Activated CD8-positive, alpha-beta memory T cell treated with anti-CD3 and anti-CD28 coated beads for 36 hours (primary cell): ENCODE measurements at regions not wholly inside any gene's neighbourhood (a gene's known extent, or its start where the extent isn't known, plus 50 kb on each side); places are given as distances from the start of the nearest gene placed in this dataset.

Source experiments
- CTCF ChIA-PET: fragments of 350-600 bp; sonication (Branson Sonifier 250); formaldehyde crosslinking; loops from one replicate; lab custom pipeline; 2021; ENCODE audit warnings: antibody characterized with exemption; lab: Charles Lee
- POLR2A ChIA-PET: fragments of 350-600 bp; sonication (Branson Sonifier 250); formaldehyde crosslinking; loops from one replicate; lab custom pipeline; 2021; ENCODE audit warnings: antibody characterized with exemption; lab: Charles Lee

DNA sequence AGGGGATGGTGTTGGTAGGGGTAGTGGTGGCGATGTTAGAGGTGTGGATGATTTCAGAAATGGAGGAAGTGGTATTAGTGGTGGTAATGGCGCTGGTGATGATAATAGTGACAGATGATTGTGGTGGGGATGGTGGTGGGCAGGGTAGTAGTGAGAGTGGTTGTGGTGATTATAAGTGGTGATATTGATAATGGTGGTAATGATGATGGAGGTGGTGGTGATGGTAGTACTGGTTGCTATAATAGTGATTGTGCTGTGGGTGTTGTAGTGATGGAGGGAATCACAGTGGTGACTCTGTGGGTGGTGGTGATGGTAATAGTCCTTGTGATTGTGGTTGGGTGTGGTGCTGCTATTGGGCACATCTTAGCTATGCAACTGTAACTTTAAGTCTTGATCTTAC is 61.6 kb upstream of the TBX20 start:
- POLR2A ChIA-PET: no interaction called here
- CTCF ChIA-PET: no interaction called here

DNA sequence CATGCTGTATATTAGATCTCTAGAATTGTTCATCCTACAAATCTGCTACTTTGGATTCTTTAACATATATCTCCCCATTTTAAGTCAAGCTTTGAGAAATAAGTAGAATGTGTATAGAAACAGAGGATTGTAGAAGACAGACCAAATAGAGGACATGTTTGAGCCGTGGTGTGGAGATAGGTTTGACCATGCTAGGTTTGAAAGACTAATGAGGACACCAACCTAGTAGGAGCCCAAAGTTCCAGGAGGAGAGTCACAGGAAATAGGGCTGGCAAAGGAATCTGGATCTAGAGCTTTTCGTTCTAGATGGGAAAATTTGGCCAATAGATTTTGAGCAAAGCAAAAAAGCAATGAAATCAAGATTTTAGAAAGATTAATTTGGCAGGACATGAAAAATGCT is 60.5 kb upstream of the TBX20 start:
- CTCF ChIA-PET: no interaction called here
- POLR2A ChIA-PET: no interaction called here

DNA sequence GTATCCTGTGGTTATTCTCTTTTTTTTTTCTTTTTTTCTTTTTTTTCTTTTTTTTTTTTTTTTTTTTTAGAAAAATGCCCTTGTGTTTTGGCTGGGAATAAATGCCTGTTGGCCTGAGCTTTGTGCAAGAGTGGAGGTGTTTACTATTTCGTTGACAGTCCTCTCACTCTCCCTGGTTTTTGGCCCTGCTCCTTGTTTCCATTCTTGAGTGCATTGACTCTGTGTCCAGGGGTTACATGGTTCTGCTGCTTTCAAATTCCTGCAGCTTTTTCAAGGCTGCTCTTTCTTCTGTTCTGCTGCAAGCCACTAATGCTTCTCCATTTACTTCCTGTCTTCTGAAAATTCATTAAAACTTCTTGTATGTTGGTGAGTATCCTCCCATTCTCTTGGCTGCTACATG is 59.7 kb upstream of the TBX20 start:
- ChIA-PET POLR2A (no interaction called here), CTCF (no interaction called here)
